NAMALWA (cell line): ENCODE measurements at regions not wholly inside any gene's neighbourhood (a gene's known extent, or its start where the extent isn't known, plus 50 kb on each side); places are given as distances from the start of the nearest gene placed in this dataset.

Experiments used
- DNase-seq: peaks from one replicate; pipeline ENCODE4 v3.0.0-alpha.2; 2015; ENCODE audit warnings: low spot score

DNA sequence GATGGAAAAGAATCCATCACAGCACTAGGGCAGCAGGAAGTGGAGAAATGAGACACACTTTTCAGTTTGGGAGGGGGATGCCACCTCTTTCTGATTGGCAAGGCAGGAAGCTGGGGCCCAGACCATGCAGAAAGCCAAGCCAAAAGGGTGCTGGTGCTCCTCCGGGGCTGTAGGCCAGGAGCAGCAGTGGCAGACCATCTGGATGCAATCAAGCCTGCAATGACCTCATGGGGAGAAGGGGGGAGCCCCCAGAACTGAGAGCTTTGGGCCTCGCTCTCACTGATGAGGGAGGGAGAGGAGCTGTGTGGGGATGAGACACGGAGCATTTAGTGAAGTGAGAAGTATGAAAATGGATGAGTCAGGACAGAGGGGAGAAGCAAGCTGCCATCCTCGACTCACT, 141.3 kb upstream of the NALF2 start:
- no peak for DNase-seq

DNA sequence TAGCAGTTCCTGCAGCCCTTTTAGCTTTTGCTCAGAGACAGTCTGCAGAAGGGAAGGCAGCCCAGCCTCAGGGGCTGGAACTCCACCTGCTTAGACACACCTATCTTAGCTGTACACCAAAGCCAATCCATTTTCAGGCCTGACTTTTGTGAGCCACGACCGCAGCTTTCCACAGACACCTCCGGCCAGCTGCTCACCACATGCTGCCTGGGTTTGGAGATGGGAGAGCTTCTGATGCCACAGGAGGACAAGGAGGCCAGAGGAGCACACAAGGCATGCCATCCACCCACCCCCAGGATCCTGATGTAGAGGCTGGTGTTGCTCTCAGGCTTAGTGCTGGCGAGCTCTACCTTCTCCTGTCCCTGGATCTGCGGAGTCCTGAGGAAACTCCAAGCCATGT, 141.8 kb upstream of the NALF2 start:
- DNase-seq: no peak

DNA sequence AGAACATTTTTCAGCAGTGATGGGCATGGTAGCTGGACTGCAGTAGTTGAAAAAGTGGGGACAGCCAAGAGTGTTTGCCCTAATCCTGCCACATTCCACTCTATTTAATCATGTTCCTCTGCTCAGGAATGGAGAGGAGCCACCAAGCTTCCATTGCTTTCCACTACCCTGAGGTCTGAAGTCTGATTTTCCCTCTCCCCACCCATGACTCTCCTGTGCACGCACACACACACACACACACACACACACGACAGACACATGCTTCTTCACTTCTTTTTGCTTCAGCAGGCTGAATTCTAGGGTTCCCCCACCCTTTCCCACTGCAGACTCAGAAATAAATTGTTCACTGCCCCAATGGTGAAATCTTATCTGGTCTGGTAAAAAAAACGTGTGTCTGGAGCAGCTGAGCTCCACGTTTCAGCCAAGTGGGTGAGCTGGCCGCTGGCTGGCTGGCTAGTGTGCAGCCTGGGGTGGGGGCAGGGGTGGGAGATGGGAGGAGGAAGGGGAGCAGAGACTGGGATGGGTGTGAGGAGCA, 142.7 kb upstream of the NALF2 start:
- DNase-seq: no peak

DNA sequence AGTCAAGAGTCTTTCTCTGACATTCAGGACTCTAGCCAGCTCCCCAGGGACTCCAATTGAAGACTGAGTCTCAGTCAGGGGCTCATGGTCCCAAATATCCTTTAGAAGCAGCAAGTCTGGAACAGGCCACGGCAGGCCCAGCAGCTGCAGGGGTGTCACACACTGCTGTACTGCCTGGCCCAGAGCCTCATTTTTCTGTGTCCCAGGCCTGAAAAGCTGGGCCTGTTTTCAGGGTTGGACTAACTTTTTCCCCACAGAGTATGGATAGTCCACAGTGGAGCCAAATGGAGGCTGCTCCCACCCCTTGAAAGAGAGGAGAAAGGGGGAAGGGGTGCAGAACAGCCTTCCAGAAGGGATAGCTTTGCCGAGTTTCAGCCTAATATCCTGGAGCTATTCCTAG, 146.8 kb upstream of the NALF2 start:
- DNase-seq: no peak

DNA sequence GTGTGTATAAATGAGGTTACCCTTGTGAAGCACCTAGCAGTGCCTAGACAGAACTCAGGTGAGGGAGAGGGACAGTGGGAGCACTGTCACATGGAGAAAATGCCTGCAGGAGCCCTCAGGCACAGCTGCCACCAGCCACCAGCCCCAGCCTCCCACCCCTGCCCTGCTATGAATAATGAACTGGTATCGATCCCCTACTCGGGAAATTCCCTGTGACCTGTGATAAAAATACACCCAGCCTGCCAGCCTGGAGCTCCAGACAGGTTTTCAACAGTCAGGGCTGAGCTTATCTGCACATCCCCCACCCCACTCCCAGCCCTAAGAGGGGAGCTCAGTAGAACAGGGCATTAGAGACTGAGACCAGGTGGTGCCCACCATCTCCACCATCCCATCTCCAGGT, 159.6 kb upstream of the PJA1 start:
- no peak for DNase-seq

DNA sequence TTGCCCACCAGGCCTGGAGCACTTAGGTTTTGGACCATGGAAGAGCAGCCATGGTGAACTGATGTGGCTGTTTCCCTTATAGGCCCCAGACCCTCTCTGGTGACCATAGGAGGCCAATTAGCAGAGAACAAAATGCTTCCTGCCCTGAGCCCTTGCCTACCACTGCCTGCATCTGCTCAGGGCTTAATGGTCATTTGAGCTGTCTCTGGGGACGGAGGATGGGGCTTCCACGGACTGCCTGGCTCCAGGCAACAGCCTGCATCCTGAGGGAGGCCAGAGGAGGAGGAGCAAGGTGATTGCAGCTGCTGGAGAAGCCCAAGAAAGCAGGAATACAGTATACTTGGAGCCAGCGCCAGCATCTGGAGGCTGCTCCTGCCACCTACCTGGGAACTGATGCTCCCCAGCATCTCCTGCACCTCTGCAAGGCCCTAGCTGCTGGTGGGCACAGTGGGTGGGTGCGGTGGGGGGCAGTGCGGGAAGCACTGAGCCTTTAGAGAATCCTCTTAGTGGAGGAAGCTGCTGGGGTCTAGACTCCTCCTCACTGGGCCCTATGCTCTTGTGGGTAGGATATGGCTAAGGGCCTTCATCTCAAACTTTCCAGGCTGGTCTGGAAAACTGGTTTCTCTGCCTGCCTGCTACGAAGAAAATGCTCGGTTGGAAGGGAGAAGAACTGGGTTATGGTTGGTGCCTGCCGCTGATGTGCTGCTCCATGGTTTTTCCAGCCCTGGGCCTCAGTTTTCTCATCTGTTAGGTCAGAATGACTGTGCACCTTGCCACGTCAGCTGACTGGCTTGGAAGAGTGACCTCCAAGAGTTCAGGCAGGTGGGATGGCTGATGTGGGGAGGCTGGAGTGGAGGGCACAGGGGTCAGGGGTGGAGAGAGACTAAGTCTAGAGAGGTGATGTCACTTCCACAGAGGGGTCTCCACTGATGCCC, 158.8 kb upstream of the PJA1 start:
- no peak for DNase-seq

DNA sequence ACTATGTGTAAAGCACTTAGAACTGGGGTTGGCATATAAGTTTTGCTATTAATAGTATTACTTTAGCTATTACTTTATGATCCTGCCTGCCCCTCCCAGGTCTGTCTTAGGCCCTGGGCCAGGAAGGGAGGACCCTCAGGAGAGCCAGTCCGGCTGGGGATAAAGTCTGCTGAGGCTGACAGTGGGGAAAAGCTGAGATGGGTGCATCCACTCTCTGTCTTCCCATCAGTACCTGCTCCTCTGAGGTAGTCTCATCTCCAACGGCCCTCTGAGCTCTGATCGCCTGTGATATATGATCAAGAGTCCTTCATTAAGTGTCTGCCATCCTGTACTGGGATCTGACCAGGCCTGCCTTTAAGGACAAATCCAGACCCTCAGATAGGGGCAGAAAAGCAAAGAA, 156.5 kb upstream of the PJA1 start:
- DNase-seq: no peak

DNA sequence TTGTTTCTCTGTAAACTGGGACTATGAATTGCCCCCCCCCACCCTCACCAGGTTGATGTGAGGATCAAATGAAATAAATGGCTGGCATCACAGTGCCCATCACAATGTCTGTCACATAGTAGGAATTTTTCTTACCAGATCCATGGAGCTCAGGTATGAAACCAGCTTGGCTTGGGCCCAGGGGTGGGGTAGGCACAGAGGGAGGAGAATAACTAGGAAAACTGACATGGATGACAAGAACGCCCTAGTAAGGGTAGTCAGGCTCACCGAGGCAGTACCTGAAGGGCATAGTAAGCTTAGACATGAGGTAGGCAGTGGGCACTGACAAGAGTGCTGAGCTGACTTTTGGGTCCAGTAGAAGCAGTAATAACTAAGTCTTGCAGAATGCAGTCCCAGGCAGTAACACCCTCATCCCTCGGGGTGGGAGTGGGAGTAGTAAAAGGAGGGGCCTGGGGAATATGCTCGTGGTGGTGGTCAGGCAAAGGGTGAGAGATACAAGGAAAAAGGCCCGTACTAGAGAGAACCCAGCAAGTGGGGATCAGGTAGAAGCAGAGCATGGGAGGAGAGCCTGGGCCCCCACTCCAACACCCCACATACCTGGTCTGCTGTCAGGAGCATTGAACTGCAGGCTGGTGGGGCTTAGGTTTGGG, 155.9 kb upstream of the PJA1 start:
- no peak for DNase-seq

DNA sequence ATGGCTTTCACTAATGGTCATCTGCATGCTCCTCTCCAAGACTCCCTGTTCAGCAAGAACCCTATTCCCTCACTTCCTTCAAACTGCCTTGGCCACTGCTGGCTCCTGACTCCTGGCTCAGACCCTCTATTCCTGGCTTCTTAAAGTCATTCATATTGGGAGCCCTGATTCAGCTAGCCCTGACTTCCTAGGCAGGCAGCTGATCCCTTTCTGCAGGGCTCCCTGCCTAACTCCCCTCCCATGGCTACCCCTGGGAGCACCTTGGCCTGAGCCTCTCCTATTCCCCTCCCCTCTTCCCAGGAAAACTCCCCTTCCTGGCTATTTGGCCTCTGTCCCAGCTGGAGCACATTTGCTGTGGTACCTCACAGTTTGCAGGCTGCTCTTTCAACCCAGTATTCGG, 154.9 kb upstream of the PJA1 start:
- no peak for DNase-seq

DNA sequence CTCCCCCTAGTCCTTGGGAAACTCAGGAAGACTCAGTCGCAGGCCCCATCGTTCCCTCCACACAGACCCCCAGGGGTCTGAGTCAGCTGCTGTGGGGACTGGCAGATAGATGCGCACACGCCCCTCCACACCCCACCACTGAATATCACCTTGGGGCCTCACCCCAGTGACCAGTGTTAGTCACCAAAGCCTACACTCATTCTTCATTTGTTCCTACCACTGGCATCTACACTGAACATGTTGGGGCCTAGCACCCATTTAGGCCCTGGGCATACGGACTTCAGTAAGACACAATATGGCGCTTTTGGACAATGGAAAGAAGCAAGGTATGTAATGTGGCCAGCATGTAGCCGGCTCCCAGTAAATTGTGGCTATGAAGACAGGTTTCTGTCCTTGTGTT, 154.1 kb upstream of the PJA1 start:
- no peak for DNase-seq

DNA sequence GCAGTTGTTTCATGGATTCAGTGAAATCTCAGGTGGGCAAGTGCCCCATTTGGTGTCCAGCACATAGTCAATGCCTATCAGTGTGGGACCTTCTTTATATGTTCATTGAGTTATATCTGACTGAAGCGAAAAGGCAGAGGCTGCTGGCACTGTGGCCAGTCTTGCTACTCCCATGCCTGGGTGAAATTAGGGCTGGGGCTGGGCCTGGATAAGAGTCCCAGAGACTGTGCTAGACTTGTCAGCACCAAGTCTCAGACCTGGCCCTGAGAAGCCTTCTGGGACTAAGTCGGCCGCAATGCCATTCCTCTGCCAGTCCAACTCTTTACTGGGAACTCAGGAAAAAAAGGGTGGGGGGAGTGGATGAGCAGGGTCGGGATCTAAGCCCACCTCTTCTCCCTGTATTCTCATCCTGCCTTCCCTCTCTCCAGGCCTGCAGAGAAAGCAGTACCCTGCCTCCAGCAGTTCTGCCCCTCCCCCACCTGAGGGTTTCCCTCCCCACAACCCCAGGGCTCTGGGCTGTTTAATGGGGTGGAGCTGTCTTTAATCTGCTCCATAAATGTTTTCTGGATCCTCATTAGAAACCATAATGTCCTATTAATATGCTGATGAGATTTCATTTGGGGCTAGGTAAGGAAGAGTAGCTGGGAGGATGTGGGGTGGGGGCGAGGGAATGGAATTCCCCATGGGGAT, 153.5 kb upstream of the PJA1 start:
- DNase-seq: no peak

DNA sequence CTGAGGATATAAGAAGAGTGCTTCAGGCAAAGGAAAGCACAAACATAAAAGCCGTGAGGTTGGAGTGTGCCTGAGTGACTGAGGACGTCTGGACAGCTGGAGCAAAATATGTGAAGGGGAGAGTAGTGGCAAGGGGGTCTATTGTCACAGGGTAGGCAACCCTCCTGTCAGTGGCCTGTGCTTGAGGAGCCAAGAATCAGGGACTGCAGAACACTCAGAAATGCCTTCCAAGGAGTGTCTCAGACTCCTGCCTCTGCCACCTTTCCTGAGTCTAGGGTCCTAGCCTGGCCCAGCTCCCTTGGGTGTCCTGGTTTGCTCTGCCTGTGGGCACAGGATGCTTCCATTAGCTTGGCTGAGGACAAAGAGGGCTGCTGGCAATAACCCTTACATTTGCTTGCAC, 152.5 kb upstream of the PJA1 start:
- DNase-seq: no peak

DNA sequence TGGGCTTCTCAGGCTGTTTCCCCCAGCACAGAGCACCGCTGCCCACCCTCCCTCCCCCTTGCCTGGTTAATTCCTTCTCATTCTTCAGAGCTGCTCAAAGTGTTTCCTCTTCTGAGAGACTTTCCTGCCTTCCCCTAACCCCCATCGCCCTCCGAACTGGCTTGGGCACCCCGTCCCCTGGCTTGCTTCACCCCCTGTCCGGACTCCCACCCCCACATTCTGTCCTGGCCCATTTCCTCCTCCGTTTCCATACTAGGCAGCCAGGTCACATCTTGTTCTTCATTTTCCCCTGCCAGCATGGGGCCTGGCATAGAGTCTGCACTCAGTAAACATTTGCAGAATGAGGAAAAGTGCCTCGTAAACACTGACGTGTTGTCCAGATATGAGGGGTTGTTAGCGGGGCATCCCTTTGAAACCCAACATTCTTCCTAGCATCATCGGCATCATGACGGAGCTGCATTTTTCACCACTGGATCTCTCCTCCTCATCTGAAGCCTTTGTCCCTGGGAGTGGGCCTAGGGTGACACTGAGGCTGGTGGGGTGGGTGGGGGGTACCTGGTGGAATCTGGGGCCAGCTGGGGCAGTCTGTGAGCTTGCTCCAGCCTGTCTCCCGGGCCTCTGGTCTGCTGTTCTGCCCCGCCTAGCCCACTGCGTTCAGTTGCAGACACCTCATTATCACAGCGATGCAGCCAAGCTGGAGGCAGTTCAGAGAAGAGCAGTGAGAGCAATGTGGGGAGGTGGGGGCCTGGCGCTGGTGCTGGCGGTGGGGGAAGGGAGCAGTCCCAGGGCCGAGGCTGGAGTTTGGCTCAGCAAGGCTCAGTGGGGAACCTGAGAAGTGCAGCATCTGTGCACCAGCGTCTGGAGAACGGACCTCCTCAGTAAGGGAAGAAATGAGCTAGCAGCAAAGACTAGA, 149.4 kb upstream of the PJA1 start:
- no peak for DNase-seq

DNA sequence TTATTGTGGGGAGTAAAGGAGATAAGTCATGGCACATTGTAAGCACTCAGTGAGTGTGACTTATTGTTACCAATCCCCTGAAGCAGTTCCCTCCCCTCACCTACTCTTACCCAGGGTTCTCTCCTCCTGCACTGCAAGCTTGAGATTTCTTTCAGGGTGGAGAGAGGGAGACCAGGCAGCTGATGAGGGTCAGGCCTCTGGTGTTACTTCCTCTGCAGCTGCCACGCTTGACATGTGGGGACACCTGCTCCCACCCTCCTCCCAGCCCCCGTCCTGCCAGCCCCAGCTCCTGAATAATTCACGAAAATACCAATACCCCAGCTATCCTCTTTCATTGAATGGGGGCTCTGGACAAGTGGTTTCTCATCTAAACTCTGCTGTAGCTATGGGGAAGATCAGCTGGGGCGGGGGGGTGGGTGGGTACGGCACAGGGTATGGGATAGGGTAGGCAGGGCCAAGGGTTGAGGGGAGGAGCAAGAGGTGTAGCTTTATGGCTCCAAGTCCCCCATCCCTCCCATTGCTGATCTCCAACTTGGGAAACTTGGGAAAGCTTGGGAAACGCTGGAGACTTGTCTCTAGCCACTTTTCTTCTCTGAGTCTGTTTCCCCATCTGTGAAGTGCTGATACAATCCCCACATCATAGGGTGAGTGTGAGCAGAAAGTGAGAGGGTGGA, 148.5 kb upstream of the PJA1 start:
- peak; percentile 2 for DNase-seq

DNA sequence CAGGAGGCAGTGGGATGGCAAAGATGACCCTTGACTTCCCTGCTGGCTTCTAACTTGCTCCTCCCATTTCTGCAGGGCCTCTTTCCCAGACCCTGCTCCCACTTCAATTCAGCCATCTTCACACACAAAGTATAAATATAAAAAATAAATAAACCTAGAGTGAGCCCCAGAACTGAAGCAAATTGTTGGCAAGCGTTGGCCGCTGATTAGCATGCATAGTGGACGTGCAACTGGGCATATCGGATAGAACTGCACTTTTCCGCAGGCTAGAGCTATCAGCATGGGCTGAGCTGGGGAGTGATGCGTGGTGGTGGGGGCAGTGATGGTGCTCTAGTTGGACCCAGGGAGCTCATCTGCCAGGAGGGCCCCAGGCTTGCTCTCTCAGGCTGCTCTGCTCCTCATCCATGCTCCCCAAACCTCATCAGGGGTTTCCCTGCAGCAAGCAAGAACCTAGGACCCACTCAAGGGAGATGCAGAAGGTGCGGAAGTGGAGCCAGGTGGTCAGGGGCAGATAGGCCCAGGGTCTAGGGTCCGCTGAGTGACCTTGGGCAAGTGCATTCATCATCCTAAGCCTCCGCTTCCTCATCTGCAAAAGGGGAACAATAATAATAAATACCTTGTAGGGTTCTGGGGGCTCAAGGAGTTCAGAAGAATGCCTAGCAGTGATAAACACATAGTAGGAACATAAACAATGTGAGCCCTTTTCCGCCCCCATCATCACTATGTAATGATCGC, 146.8 kb upstream of the PJA1 start:
- DNase-seq: no peak

DNA sequence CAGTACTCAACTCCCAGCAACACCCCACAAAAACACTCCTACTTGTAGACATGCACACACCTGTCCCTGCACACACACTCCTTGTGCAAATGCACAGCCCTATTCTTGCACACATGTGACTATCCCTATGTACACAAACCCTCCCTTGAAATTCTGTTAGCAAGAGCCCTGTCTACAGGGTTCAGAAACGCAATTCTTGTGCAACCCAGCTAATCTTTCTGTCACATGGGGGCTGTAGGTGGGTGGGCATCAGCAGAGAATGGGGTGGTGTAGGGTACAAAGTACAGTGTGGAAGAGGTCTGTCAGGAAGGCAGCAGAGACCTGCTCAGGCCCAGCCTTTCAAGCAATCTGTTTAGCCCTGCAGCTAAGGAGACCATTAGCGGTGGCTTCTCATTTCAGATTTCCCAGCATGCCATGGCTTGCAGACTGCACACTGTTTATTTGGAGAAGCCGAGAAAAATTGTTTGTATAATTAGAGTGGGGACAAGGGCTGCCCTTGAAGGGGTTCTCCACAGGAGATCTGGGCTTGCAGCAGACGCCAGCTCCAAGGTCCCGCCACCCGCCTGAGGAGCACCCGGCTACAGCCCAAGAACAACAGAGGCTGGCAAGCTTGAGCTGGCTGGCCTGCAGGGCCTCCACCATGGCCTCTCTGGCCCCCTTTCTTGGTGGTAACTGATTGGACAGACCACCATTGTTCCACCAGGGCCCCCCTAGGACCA, 144.0 kb upstream of the PJA1 start:
- no peak for DNase-seq

DNA sequence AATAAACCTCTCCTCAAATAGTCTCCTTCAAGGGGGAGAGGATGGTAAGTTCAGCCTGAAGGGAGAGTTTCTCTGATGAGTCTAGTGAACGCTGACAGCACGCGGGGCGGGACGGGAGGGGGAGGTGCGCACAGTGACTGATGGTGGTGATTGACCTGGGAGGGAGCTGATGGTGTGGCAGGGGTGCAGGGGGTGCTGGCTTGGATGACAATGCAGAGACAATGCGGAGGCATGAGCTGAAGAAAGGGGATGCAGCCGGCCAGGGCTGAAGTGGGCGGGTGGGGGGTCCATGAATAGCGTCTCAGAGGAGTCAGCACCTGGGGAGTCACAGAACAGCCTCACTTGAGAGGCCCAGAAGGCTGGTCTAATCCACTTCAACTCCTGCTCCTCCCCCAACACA, 142.5 kb upstream of the PJA1 start:
- no peak for DNase-seq

DNA sequence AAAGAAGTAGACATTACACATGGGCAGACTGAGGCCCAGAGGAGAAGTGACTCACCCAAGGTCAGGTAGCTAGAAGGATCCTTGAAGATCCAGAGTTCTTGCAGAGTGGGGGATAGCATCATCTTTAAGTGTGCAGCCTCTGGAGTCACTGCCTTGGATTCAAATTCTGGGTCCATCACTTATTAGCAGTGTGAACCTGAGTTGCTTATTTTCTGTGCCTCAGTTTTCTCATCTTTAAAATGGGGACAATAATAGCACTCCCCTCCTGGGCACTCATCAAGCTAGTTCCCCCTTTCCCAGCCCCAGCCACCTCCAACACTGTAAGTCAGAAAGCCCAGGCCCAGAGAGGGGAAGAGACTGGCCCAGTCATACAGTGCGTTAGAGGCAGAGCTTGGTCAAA, 141.8 kb upstream of the PJA1 start:
- no peak for DNase-seq

DNA sequence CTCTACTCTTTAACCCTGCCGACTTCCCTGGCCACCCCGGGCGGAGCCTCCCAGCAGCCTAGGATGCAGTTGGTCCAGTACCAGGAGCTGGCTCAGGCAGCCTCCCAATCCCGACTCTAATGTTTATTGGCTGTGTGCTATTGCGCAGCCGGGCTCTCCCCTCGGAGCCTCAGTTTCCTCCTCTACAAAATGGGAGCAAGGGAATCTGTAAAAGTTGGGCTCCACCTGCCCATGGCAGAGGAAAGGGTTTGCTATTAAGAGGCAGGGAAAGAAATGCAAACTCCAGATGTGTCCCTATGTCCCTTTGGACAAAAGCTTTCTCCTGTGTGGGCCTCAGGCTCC, 140.8 kb upstream of the PJA1 start:
- no peak for DNase-seq
